Nephron progenitor cell (in vitro differentiated cells): ENCODE measurements at regions not wholly inside any gene's neighbourhood (a gene's known extent, or its start where the extent isn't known, plus 50 kb on each side); places are given as distances from the start of the nearest gene placed in this dataset.

Experiments used
- DNase-seq: peaks from one replicate; pipeline ENCODE4 v3.0.0; 2021
- H3K27ac Mint-ChIP-seq: 2 replicates; pipeline ENCODE4 v1.8.0; 2021; ENCODE audit warnings: mild to moderate bottlenecking, moderate library complexity, mixed read lengths
- H3K27me3 Mint-ChIP-seq: 2 replicates; pipeline ENCODE4 v1.8.0; 2021; ENCODE audit warnings: mild to moderate bottlenecking, low read depth, mixed read lengths; ENCODE audit not compliant: poor library complexity
- H3K36me3 Mint-ChIP-seq: 2 replicates; pipeline ENCODE4 v1.8.0; 2021; ENCODE audit warnings: low read depth, mixed read lengths
- H3K4me1 Mint-ChIP-seq: 2 replicates; pipeline ENCODE4 v1.8.0; 2021; ENCODE audit warnings: mixed read lengths
- H3K4me3 Mint-ChIP-seq: 2 replicates; pipeline ENCODE4 v1.8.0; 2021; ENCODE audit warnings: mild to moderate bottlenecking, moderate library complexity, mixed read lengths
- H3K9me3 Mint-ChIP-seq: 2 replicates; pipeline ENCODE4 v1.8.0; 2021; ENCODE audit warnings: mild to moderate bottlenecking, moderate library complexity, mixed read lengths
- TF ChIP-seq, protein P1 (sequence below): fragments of 200-600 bp; sonication (generic); IDR thresholded peaks from 2 replicates; pipeline ENCODE4 v1.5.0; 2021; ENCODE audit warnings: antibody characterized with exemption

DNA sequence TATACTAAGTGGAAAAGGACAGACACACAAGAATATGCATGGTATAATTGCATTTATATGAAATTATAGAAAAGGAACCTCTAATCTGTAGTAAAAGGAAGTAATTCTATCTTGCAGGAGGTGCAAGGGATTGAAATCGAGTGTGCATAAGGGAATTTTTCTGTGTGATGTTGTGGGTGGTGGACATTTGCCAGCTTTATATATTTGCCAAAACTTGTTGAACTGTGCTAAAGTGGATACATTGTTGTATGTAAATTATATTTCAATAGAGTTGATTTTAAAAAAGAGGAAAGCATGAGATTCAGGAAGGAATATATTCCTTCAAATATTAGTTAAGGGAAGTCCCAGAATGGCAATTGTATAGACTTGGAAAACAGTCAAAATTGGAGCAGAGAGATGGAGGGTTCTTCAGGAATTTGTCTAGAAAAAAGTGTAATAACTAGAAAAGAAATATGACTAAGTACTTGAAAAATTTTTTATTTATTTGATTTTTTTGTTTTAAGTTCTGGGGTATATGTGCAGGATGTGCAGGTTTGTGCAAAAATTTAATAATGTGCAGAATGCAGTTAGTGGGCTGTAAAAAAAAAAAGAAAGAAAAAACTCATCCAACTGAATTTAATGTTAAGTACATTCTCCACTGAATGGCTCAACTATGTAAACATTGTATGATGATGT lies 96.1 kb downstream of the ARL4A start:
- no peaks in the 10 kb centered on the region for H3K4me1 Mint-ChIP-seq
- no peak for DNase-seq
- TF ChIP-seq, protein P1, sequence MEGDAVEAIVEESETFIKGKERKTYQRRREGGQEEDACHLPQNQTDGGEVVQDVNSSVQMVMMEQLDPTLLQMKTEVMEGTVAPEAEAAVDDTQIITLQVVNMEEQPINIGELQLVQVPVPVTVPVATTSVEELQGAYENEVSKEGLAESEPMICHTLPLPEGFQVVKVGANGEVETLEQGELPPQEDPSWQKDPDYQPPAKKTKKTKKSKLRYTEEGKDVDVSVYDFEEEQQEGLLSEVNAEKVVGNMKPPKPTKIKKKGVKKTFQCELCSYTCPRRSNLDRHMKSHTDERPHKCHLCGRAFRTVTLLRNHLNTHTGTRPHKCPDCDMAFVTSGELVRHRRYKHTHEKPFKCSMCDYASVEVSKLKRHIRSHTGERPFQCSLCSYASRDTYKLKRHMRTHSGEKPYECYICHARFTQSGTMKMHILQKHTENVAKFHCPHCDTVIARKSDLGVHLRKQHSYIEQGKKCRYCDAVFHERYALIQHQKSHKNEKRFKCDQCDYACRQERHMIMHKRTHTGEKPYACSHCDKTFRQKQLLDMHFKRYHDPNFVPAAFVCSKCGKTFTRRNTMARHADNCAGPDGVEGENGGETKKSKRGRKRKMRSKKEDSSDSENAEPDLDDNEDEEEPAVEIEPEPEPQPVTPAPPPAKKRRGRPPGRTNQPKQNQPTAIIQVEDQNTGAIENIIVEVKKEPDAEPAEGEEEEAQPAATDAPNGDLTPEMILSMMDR: no peak
- H3K9me3 Mint-ChIP-seq: no peaks in the 10 kb centered on the region
- H3K36me3 Mint-ChIP-seq: no peaks in the 10 kb centered on the region
- no peak overlapping the region for H3K4me3 Mint-ChIP-seq
- H3K27me3 Mint-ChIP-seq: no peaks in the 10 kb centered on the region
- no peak overlapping the region for H3K27ac Mint-ChIP-seq

DNA sequence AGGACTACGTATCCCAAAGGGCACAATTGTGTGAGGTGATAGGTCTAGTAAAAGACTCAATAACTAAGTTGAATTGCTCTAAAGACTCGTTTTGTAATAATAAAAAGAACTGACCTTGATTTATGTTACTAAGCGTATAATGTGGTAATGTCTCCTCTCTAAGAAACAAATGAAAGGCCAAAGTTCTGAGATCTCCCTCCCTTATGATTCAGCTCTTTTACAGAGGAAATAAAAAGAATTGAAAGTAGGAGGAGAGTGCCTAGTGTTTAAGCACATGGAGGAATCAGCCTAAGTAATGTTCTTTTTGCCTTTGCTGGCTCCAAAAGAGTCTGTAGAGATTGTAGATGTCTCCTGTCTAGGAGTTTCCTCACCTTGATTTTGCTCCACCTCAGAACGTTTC lies 98.0 kb downstream of the ARL4A start:
- Mint-ChIP-seq H3K36me3 (no peaks in the 10 kb centered on the region), H3K27me3 (no peaks in the 10 kb centered on the region), H3K4me3 (no peak overlapping the region), H3K27ac (no peak overlapping the region), H3K4me1 (no peaks in the 10 kb centered on the region), H3K9me3 (no peaks in the 10 kb centered on the region)
- DNase-seq: no peak
- TF ChIP-seq, protein P1: no peak

DNA sequence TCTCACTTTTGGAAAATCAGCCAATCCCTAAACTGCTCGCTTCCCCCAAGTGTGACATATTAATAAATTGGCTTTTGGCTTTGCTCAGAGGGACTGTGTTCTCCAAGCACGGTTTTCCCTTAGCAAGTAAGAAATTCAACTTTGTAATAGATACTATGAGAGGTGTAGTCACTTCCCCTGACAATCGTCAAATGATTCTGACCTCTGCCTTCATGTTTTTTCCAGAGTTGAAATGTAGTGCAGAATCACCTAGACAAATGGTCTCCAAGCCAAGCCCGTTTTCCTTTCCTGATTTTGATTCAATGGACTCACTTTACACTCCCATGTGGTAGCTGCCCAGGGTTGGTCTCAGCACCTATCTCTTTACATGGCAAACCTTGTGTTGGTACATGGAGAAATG lies 99.1 kb downstream of the ARL4A start:
- H3K9me3 Mint-ChIP-seq: peaks cover 4% of the 10 kb centered on the region
- no peak for DNase-seq
- no peaks in the 10 kb centered on the region for H3K36me3 Mint-ChIP-seq
- H3K4me1 Mint-ChIP-seq: no peaks in the 10 kb centered on the region
- H3K27ac Mint-ChIP-seq: no peak overlapping the region
- H3K27me3 Mint-ChIP-seq: no peaks in the 10 kb centered on the region
- no peak overlapping the region for H3K4me3 Mint-ChIP-seq
- TF ChIP-seq, protein P1: no peak

DNA sequence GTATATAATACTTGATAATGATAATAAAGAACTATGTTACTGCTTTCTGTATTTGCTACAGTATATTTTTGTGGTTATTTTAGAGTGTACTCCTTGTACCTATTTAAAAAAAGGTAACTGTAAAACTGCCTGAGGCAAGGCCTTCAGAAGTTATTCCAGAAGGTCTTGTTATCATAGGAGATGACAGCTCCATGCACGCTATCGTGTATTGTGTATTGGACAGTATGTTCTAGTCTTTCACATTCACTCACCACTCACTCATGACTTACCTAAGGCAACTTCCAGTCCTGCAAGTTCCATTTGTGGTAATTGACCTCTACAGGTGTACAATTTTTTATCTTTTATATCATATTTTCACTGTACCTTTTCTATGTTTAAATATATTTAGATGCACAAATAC lies 100.7 kb downstream of the ARL4A start:
- Mint-ChIP-seq H3K27me3 (no peaks in the 10 kb centered on the region), H3K9me3 (peaks cover 4% of the 10 kb centered on the region), H3K4me1 (no peaks in the 10 kb centered on the region), H3K4me3 (no peak overlapping the region), H3K27ac (no peak overlapping the region), H3K36me3 (no peaks in the 10 kb centered on the region)
- TF ChIP-seq, protein P1: no peak
- no peak for DNase-seq

DNA sequence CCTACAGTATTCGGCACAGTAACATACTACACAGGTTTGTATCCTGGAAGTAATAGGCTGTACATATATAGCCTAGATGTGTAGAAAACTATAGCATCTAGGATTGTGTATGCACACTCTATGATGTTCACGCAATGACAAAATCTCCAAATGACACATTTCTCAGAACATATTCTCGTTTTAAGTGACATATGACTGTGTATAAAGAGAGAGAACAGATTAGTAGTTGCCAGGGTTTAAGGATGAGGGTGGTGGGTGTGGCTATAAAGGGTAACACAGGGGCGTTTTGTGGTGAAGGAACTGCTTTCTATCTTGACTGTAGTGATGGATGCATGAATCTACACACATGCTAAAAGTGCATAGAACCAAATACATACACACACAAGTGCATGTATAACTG lies 101.2 kb downstream of the ARL4A start:
- TF ChIP-seq, protein P1: no peak
- no peak for DNase-seq
- H3K27ac Mint-ChIP-seq: no peak overlapping the region
- no peak overlapping the region for H3K4me3 Mint-ChIP-seq
- no peaks in the 10 kb centered on the region for H3K27me3 Mint-ChIP-seq
- H3K9me3 Mint-ChIP-seq: peaks cover 4% of the 10 kb centered on the region
- no peaks in the 10 kb centered on the region for H3K4me1 Mint-ChIP-seq
- H3K36me3 Mint-ChIP-seq: no peaks in the 10 kb centered on the region

DNA sequence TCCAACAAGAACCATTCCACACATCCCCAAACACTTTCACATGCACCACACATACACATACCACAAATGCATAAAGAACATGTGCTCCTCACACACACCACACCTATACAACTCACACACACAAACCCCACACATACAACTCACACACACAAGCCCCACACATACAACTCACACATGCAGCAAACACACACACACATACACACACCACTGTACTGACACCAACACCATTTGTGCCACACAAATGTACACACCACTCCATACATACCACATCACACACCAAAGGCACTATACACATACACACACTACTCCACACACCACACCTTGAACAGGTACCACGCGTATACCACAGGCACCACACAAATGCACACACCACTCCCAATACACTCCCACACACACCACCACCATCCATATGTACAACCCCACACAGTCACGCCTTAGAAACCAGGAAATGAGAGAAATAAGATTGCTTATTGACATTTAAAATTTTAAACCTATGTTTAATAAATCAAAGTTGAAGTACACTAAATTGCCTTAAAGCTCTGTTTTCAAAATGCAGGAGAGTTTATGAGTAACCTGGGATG lies 107.4 kb downstream of the ARL4A start:
- DNase-seq: no peak
- Mint-ChIP-seq H3K27ac (no peak overlapping the region), H3K27me3 (no peaks in the 10 kb centered on the region), H3K4me1 (no peaks in the 10 kb centered on the region), H3K9me3 (peaks cover 4% of the 10 kb centered on the region), H3K4me3 (no peak overlapping the region), H3K36me3 (no peaks in the 10 kb centered on the region)
- TF ChIP-seq, protein P1: no peak
